HUDEP-2 (cell line): ENCODE measurements at regions not wholly inside any gene's neighbourhood (a gene's known extent, or its start where the extent isn't known, plus 50 kb on each side); places are given as distances from the start of the nearest gene placed in this dataset.
"Not testable (repeated sequence)": the region's sequence is repeated elsewhere in the genome, so short reads cannot be mapped to it uniquely, and the experiment has no call there.

Source experiments
- DNase-seq, 76 experiments: peaks; one replicate each; lab custom pipeline; 2025; ENCODE audit not compliant: unreplicated experiment in 76 of 76; lab: John Stamatoyannopoulos, UW

GRCh38 chr20:29687438-29687837, 1570.0 kb upstream of the DEFB115 start:
- no peak for DNase-seq

DNA sequence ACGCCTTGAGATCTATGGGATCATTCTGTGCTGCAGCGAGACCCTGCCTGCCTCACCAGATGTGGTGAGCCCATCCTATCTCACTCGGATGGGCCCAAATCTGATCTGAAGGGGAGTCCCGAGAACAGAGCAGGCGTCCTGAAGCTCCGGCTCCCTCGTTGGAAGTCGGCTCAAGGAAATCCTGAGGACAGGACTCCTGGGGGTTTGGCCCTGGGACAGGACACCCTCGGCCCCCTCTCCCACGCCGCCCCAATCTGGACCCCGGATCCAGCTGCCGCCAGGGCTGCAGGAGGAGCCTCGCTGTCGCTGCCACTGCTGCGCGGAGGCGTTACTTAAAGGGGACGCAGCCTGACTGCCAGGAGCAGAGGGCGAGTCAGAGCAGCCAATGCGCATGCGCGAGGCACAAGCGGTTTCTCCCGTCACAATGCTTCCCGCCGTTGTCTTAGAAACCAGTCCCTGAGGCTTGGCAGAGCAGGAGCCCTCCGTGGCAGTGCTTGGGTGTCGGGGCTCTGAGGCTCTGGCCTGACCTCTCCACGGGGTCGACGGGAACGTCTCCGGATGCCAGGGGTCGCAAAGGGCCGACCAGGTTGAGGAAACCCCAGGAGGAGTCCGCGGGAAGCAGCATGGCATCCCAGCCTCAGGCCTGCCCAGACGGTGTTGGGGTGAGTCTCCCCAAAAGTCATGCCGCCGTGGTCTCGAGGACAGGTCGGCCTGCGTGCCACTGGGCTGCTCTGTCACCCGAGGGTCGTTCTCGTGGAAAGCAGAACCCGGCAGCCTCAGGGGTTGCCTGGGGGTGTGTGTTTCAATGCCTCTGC, 1567.8 kb upstream of the DEFB115 start:
- no peak for DNase-seq

DNA sequence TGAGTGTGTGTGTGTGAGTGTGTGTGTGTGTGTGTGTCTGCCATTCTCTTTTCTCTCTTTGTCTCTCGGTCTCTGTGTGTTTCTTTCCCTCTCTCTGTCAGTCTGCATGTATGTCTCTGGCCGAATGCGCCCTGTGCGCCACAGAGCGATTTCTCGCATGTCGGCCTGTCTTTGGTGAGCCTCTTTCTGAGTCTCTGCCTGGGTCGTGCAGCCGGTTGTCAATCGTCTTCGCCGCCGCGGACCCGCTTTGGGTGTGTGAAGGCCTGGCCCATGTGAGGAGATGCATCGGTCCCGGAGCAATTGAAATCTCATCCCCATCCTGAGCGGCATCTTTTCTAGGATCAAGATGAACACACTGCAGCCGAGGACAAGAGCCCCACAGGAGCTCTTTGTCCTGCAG, 1567.2 kb upstream of the DEFB115 start:
- DNase-seq: no peak

DNA sequence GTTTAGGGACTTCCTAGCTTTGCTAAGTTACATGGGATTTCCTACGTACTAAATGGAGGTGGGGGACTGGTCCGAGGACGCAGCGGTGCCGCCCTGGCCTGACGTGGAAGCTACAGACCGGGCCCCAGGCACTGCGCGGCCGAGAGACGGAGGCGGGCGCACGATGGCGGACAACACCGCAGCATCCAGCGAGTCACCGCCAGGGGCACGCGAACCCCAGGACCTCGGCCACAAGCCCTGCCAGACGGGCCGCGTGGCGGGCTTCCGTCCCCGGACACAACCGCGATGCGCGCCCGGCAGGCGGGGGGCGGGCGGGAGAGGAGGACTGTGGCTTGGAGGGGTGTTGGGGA, 1516.9 kb upstream of the DEFB115 start:
- no peak for DNase-seq

- no peak for DNase-seq
Measured at GRCh38 chr20:29740951-29741593, 1516.4 kb upstream of the DEFB115 start.

DNA sequence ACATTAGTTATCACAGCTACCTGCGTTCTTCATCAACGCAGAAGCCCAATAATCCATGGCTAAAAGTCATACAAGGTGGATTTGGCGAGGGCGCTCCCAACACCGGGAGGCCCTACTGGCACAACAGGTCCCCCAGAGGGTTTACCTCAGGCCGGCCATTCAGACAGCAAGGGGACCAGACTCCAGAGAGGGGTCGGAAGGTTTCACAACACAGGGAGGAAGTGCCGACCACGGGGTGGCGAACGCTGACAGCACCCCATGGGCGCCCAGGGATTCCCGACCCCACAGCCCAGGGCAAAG, 1515.9 kb upstream of the DEFB115 start:
- no peak for DNase-seq

DNA sequence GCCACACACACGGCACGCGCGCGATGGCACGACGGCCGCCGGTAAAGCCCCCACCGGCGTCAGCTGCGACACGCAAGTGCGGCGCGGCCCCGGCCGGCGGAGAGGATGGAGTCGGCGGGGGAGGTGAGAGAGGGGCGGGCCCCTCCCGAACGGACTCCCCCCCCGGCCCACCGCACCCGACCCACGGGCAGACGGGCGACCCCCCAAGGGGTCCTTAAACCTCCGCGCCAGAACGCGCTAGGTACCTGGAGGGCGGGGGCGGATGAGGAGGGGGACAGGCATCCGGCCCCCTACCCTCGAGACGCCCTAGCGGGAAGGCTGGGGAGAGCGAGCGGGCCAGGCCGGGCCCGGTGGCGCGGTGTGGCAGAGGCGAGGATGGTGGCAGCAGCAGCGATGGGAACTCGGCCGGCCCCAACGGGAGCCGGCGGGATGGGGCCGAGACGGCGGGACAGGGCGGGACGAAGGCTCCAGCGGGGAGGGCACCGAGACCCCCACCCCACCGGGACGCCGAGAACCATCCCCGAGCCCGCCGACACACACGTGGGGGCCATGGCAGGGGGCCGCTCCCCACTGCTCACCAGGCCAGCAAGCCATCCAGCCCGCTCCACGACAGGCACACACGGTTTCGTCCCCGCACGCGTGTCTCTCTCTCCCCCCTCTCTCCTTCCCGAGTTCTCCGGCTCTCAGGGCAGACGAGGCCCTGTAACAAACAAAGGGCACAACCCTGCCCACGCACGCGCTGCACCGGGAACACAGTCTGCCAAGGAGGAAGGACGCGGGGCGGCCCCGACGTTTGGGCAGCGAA, 1515.4 kb upstream of the DEFB115 start:
- DNase-seq: no peak

- DNase-seq: no peak
Measured at GRCh38 chr20:29742699-29743100, 1514.8 kb upstream of the DEFB115 start.

- no peak for DNase-seq
Measured at GRCh38 chr20:29743101-29743931, 1514.1 kb upstream of the DEFB115 start.

- no peak for DNase-seq
Measured at GRCh38 chr20:29744071-29744470, 1513.4 kb upstream of the DEFB115 start.

- not testable (repeated sequence) for DNase-seq
Measured at GRCh38 chr20:29745534-29746245, 1511.8 kb upstream of the DEFB115 start.

DNA sequence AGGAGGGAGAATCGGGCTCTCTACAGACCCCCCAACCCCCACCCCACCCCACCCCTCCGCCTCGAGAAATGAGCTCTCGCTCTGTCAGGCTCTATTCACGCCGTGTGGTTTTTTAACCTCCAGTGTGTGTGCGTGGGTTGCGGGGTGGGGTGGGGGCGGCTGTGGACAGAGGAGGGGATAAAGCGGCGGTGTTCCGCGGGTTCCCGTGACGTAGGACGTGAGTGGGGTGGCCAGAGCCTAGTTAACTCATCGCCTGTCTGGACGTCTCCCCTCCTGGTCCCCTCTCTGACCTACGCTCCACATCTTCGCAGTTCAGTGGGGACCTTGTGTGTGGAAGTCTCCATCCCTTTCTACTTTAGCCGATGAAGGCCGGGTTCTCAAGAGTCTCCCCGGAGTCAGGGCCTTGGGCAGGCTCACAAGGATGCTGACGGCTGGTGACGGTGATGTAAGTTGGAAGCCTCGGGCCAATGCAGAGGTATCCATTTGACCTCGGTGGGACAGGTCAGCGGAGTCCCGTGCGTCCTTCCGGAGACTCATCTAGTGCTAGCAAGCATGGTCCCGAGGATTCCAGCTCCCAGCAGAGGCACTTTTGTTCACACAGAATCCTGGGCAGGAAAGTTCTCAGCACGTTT, 1507.1 kb upstream of the DEFB115 start:
- no peak for DNase-seq

DNA sequence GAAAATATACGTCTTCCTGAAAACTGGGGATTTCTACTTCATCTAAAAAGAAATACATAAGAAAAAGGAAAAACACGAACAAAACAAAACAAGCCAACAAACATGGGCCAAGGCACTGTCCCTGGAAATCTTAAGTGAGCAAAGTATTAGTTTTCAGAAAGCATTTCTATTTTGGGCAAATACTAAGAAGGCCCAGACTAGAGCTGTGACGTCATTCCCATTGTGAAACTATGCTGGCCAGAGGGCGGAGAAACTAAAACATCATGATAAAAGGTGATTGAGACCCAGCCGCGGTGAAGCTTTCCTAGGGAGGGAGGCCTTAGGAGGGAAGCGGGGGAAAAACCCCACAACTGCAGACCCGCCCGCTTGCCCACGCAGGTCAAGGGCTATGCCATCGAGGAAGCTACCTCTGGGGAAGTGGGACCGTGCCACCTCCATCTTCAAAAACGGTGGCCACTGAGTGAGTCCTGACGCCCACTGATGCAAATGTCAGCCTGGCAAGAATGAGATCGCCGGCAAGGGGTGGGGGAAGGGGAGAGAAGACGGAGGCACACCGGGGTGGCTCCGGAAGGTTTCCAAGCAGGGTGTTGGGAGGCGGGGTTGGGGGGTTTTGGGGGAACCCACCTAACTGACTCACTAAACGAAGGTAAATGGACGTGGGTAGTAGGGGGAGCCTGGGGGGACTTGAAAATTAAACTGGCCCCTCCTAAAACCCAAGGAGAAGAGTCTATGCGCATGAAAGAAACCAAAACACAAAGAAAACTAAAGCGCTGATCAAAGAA, 1504.6 kb upstream of the DEFB115 start:
- not testable (repeated sequence) for DNase-seq

DNA sequence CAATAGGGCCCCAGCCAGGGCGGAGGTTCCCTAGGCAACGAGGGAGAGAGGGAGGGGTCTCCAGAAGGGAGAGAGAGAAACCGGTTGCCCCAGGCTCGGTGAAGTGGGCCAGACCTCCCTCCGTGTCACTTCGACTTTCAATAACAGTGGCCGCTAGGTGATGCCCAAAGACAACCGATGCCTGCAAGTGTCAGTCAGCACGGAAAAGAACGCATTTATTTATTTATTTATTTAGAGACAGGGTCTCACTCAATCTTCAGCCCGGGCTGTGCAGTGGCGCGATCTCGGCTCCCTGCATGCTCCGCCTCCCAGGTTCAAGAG, 1504.1 kb upstream of the DEFB115 start:
- not testable (repeated sequence) for DNase-seq

DNA sequence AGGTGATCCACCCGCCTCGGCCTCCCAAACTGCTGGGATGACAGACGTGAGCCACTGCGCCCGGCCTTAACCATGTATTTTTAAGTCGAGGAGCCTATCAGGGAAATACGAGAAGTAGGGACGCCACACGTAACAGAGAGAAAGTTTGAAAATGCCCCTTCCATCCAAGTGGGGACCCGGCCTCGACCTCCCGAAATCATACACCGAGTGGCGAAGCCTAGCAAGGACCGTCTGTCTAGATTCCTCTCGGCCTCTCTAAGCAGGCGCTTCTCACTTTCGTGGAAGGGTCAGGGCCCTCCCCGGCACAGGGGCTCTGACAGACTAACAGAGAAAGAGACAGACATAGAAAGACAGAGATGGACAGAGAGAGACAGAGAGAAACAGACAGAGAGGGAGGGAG, 1503.6 kb upstream of the DEFB115 start:
- not testable (repeated sequence) for DNase-seq

DNA sequence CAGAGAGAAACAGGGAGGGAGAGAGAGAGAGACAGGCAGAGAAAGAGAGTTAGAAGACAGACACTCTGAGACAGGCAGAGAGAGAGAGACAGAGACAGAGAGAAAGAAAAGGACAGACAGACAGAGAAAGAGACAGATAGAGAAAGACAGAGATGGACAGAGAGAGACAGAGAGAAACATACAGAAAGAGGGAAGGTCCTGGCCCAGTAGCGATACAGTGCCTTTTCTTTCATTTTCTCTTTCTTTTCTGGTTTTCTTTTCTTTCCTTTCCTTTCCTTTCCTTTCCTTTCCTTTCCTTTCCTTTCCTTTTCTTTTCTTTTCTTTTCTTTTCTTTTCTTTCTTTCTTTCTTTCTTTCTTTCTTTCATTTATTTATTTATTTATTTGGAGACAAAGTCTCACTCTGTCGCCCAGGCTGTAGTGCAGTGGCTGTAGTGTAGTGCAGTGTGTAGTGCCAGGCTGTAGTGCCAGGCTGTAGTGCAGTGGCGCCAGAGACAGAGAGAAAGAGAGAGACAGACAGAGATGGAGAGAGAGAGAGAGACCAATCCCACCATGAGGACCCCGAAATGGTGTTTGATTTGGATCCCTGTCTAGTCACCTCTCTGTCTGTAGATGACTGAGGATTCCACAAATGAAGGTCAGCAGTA, 1501.5 kb upstream of the DEFB115 start:
- not testable (repeated sequence) for DNase-seq

GRCh38 chr20:29756664-29757063, 1500.8 kb upstream of the DEFB115 start:
- no peak for DNase-seq

- DNase-seq: not testable (repeated sequence)
Measured at GRCh38 chr20:29761621-29762385, 1495.7 kb upstream of the DEFB115 start.
